IMR-90 (cell line): ENCODE measurements at regions not wholly inside any gene's neighbourhood (a gene's known extent, or its start where the extent isn't known, plus 50 kb on each side); places are given as distances from the start of the nearest gene placed in this dataset.

Source experiments
- ATAC-seq: fragments of 200-7000 bp; cut with Tn5 transposase; 2 replicates; pipeline ENCODE4 v1.9.1; 2020; ENCODE audit warnings: low read depth, mild to moderate bottlenecking, moderate library complexity
- BruUV-seq: library from RNA; stranded (reverse); fragments of 400-500 nt; replicated peaks from 2 replicates; lab custom pipeline; 2021; lab: Mats Ljungman, UMichigan
- CTCF ChIA-PET: fragments of 300-600 bp; formaldehyde crosslinking; extraction: SDS; loops from one replicate; lab custom pipeline; 2021; ENCODE audit warnings: antibody characterized with exemption; lab: Yijun Ruan, JAX
- POLR2A ChIA-PET: fragments of 300-600 bp; sonication (Branson Sonifier 250); formaldehyde crosslinking; loops from one replicate; lab custom pipeline; 2022; ENCODE audit warnings: antibody characterized with exemption; ENCODE audit not compliant: unreplicated experiment; lab: Charles Lee
- DNase-seq: peaks from one replicate; pipeline ENCODE4 v3.0.0; 2013
- H2AFZ ChIP-seq: replicated peaks from 2 replicates; pipeline ENCODE3; 2013; ENCODE audit warnings: low read length, mild to moderate bottlenecking; ENCODE audit not compliant: poor library complexity
- H2AK5ac ChIP-seq: 2 replicates; pipeline ENCODE4 v1.6.1; 2013; ENCODE audit warnings: low read depth, low read length, inconsistent platforms
- H2AK9ac ChIP-seq: replicated peaks from 2 replicates; pipeline ENCODE3; 2013; ENCODE audit warnings: mild to moderate bottlenecking, low read depth, low read length, moderate library complexity; ENCODE audit not compliant: poor library complexity
- H2BK120ac ChIP-seq: 2 replicates; pipeline ENCODE4 v1.6.1; 2013; ENCODE audit warnings: low read depth, low read length, inconsistent platforms
- H2BK15ac ChIP-seq: 3 replicates; pipeline ENCODE4 v1.6.1; 2013; ENCODE audit warnings: low read depth, low read length, inconsistent platforms
- H2BK20ac ChIP-seq: 2 replicates; pipeline ENCODE4 v1.6.1; 2013; ENCODE audit warnings: low read depth, mild to moderate bottlenecking, inconsistent platforms, low read length, moderate library complexity
- H2BK5ac ChIP-seq: 2 replicates; pipeline ENCODE4 v1.6.1; 2013; ENCODE audit warnings: mild to moderate bottlenecking, low read depth, low read length, inconsistent platforms; ENCODE audit not compliant: poor library complexity, severe bottlenecking
- H3K14ac ChIP-seq: replicated peaks from 2 replicates; pipeline ENCODE4 v1.6.1; 2013; ENCODE audit warnings: low read depth, low read length, inconsistent platforms
- H3K18ac ChIP-seq: 2 replicates; pipeline ENCODE4 v1.6.1; 2013; ENCODE audit warnings: low read depth, low read length, control low read depth
- H3K23ac ChIP-seq: 2 replicates; pipeline ENCODE4 v1.6.1; 2013; ENCODE audit warnings: low read depth, low read length, inconsistent platforms
- H3K27ac ChIP-seq: 2 replicates; pipeline ENCODE4 v1.5.1; 2013; ENCODE audit warnings: mild to moderate bottlenecking, control low read depth, low read length; ENCODE audit not compliant: insufficient read depth
- H3K27me3 ChIP-seq: 2 replicates; pipeline ENCODE4 v1.6.1; 2013; ENCODE audit warnings: low read length; ENCODE audit not compliant: control insufficient read depth, insufficient read depth
- H3K36me3 ChIP-seq: 2 replicates; pipeline ENCODE4 v1.6.1; 2013; ENCODE audit warnings: low read length, mixed read lengths; ENCODE audit not compliant: control insufficient read depth, insufficient read depth
- H3K4ac ChIP-seq: 2 replicates; pipeline ENCODE4 v1.6.1; 2013; ENCODE audit warnings: low read depth, low read length, inconsistent platforms
- H3K4me1 ChIP-seq: 2 replicates; pipeline ENCODE4 v1.6.1; 2013; ENCODE audit warnings: low read length, mixed read lengths; ENCODE audit not compliant: control insufficient read depth, insufficient read depth
- H3K4me2 ChIP-seq: 2 replicates; pipeline ENCODE4 v1.6.1; 2013; ENCODE audit warnings: low read depth, mild to moderate bottlenecking, control low read depth, low read length, moderate library complexity
- H3K4me3 ChIP-seq: 2 replicates; pipeline ENCODE4 v1.5.1; 2013; ENCODE audit warnings: low read depth, mild to moderate bottlenecking, control low read depth, low read length, moderate library complexity; ENCODE audit not compliant: insufficient read depth
- H3K56ac ChIP-seq: 2 replicates; pipeline ENCODE4 v1.6.1; 2013; ENCODE audit warnings: low read length, inconsistent platforms; ENCODE audit not compliant: insufficient read depth; ENCODE audit errors: extremely low read depth
- H3K79me1 ChIP-seq, 2 experiments: 2 replicates each; pipeline ENCODE4 v1.6.1; 2013; ENCODE audit warnings: low read length in 2 of 2, inconsistent platforms in 1 of 2, low read depth in 1 of 2
- H3K9ac ChIP-seq: 2 replicates; pipeline ENCODE4 v1.6.1; 2013; ENCODE audit warnings: low read depth, low read length, control low read depth
- H3K9me1 ChIP-seq: 2 replicates; pipeline ENCODE4 v1.6.1; 2013; ENCODE audit warnings: low read length, inconsistent platforms; ENCODE audit not compliant: insufficient read depth
- H3K9me3 ChIP-seq: 2 replicates; pipeline ENCODE4 v1.6.1; 2013; ENCODE audit warnings: low read length; ENCODE audit not compliant: control insufficient read depth, insufficient read depth
- H4K20me1 ChIP-seq: 2 replicates; pipeline ENCODE4 v1.6.1; 2013; ENCODE audit warnings: low read length, inconsistent platforms; ENCODE audit not compliant: insufficient read depth
- H4K5ac ChIP-seq: 2 replicates; pipeline ENCODE4 v1.6.1; 2013; ENCODE audit warnings: mild to moderate bottlenecking, low read depth, low read length, control low read depth
- H4K8ac ChIP-seq, 2 experiments: 2 replicates each; pipeline ENCODE4 v1.6.1; 2013; ENCODE audit warnings: low read depth in 2 of 2, low read length in 2 of 2, control low read depth in 1 of 2, inconsistent platforms in 1 of 2
- H4K91ac ChIP-seq: 2 replicates; pipeline ENCODE4 v1.6.1; 2013; ENCODE audit warnings: low read depth, low read length, inconsistent platforms; ENCODE audit not compliant: insufficient read depth
- CEBPB ChIP-seq: IDR thresholded peaks from 2 replicates; pipeline ENCODE4 v1.6.1; 2012; ENCODE audit warnings: low read depth, low read length, improper control_type of control experiment
- FOS ChIP-seq: fragments of 150-350 bp; IDR thresholded peaks from 2 replicates; pipeline ENCODE4 v1.6.1; 2016; ENCODE audit warnings: low read depth, low read length
- WGBS, 2 experiments: methylation state at CpG; one replicate each; pipeline versions ENCODE4 v1.1.5 to v1.1.7; 2013; ENCODE audit warnings: missing lambda C conversion rate in 2 of 2; ENCODE audit not compliant: insufficient read length in 1 of 2; ENCODE audit errors: extremely low coverage in 2 of 2; 5-methylcytosine and 5-hydroxymethylcytosine counted together
- dilution Hi-C: fragments of 300-500 bp; cut with HindIII; formaldehyde crosslinking; loops from one replicate; pipeline ENCODE4 v1.14.3; 2018; ENCODE audit warnings: low sequenced_read_pairs; ENCODE audit not compliant: unreplicated experiment
- in situ Hi-C: fragments of 300-500 bp; cut with MboI; formaldehyde crosslinking; loops from 3 replicates; pipeline ENCODE4 v1.14.3; 2019; ENCODE audit warnings: low sequenced_read_pairs, inconsistent platforms, mixed read lengths
- intact Hi-C: fragments of 100-400 bp; cut with micrococcal nuclease; formaldehyde crosslinking; loops from 2 replicates; pipeline ENCODE4 v1.10.0; 2022

GRCh38 chr6:148681666-148682065 is 65.2 kb upstream of the UST start:
- BruUV-seq, result no TSS peak

More at GRCh38 chr6:148681666-148682065, 65.2 kb upstream of the UST start:
- ChIA-PET POLR2A (no interaction called here), CTCF (no interaction called here)
- Histone ChIP-seq H4K5ac (no peak overlapping the region), H3K9me1 (no peaks in the 10 kb centered on the region), H3K9ac (no peak overlapping the region), H2AFZ (no peak overlapping the region), H3K14ac (no peak overlapping the region), H3K36me3 (no peaks in the 10 kb centered on the region), H3K9me3 (no peaks in the 10 kb centered on the region), H2BK20ac (no peak overlapping the region), H3K4me1 (no peaks in the 10 kb centered on the region), H3K27me3 (no peaks in the 10 kb centered on the region), H3K23ac (no peak overlapping the region), H2BK120ac (no peak overlapping the region), H3K79me1 (no peaks in the 10 kb centered on the region), H4K91ac (no peak overlapping the region), H3K56ac (no peak overlapping the region), H2AK9ac (no peak overlapping the region), H3K4me3 (no peak overlapping the region), H3K18ac (no peak overlapping the region), H3K4ac (no peak overlapping the region), H3K4me2 (no peak overlapping the region), H4K8ac (no peak overlapping the region), H2AK5ac (no peak overlapping the region), H2BK5ac (no peak overlapping the region), H3K27ac (no peak overlapping the region), H2BK15ac (no peak overlapping the region), H4K20me1 (no peaks in the 10 kb centered on the region)
- in situ Hi-C loops, result no loop called here
- dilution Hi-C loops, result no loop called here
- TF ChIP-seq FOS, result no peak
- peak; percentile 47 for TF ChIP-seq CEBPB
- no CpG with 5 or more reads among the region's 1 CpG for WGBS, 2 experiments
- DNase-seq, result no peak
- no peak for ATAC-seq
- intact Hi-C loops, result no loop called here
